IPS DF 19.7 (cell line): ENCODE measurements at regions not wholly inside any gene's neighbourhood (a gene's known extent, or its start where the extent isn't known, plus 50 kb on each side); places are given as distances from the start of the nearest gene placed in this dataset.
"Not testable (repeated sequence)": the region's sequence is repeated elsewhere in the genome, so short reads cannot be mapped to it uniquely, and the experiment has no call there.

Source experiments
- DNase-seq: peaks from one replicate; pipeline ENCODE4 v3.0.0-alpha.2; 2013; ENCODE audit warnings: low read depth, low spot score

DNA sequence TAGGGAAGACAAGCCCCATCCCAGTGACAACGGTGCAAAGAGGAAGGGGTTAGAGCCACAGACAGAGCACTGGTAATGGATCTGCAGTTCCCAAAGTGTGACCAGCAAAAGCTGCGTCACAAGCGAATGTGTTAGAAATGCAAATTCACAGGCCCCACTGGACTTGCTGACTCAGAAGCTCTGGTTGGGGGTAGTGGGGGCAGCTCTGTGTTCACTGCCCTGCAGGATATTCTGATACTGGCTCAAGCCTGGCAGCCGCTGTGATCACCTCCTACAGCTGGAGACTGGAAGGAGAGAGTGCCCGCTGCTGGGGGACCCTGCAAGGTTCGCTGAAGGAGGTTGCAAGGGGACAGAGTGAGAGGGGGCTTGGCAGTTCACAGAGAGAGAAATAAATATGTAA, 179.7 kb upstream of the CDH4 start:
- no peak for DNase-seq

DNA sequence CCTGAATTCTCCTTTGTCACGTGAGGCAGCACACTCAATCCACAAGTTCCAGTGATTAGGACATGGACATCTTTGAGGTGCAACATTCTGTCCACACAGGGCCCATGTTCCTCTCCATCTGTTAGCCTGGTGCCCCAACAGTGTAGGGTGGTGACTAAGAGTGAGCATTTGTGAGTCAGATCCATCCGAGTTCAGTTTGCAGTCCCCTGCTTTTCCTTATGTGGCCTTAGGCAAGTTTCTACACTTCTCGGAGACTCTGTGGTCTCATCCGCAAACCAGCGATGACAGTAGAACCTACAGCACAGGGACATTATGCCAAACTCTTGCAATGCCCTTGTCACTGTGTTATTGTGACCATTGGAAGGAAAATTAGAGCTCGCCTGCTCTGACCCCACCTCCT, 178.7 kb upstream of the CDH4 start:
- no peak for DNase-seq

DNA sequence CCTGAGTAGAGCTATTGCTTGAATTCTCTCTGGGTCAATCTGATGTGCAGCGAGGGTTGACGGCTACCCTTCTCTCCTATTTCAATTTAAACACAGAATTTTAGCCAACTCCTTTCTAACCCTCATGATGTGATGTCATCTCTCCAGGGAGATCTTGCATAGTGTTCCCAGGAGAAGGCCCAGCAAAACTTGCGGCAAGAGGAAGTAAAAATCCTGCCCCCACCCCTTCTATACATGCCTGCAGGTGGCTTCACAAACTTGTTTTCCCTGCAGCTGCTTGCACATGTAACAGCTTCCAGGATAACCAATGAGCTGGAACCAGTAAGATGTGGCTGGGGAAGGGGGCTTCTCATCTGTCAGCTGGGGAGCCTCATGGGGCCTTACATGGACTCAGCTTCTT, 169.3 kb upstream of the CDH4 start:
- no peak for DNase-seq

DNA sequence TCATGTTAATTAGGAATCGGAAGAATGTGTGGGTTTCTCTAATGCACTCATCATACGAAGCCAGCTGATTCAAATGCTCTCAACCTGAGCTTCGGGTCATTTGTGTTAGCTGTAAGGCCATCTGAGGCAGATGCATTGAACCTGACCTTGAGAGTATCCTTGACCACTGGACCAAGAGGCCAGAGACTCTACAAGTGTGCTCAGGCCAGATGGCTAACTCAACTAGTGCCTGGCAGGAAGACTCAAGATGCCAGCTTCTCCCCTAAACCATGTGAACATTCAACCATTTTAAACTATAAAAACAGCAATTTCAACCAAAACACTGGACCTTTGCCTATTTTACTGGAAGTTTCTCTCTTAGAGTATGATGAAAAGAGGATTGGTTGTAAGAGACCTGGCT, 168.6 kb upstream of the CDH4 start:
- DNase-seq: no peak

DNA sequence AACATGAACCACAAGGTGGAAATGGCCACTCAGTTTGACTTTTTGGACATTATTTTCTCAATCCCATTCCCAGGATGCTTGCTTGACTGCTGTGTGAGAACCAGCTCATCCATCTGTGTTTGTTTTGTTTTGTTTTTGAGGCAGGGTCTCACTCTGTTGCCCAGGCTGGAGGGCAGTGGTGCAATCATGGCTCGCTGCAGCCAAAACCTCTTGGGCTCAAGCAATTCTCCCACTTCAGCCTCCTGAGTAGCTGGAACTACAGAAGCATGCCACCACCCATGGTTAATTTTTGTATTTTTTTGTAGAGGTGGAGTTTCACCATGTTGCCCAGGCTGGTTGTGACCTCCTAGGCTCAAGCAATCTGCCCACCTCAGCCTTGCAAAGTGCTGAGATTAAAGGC, 166.0 kb upstream of the CDH4 start:
- DNase-seq: no peak

DNA sequence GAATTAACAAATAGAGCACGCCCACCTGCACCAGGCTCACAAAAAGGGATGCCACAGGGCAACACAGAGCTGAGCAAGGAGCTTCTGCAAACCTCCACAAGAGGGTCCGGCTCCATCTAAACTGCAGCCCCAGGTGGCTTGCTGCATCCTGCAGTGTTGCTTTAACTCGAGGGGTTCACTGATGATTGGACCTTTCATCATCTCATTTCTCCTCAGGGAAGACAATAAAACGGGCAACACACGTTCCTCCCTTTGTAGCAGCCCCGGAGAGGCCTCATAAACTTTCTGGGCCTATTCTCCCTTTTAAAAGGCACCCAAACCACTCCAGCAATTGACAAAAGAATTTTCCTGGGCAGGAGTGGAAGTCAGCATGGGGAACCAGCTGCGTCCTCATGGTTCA, 161.5 kb upstream of the CDH4 start:
- DNase-seq: no peak

DNA sequence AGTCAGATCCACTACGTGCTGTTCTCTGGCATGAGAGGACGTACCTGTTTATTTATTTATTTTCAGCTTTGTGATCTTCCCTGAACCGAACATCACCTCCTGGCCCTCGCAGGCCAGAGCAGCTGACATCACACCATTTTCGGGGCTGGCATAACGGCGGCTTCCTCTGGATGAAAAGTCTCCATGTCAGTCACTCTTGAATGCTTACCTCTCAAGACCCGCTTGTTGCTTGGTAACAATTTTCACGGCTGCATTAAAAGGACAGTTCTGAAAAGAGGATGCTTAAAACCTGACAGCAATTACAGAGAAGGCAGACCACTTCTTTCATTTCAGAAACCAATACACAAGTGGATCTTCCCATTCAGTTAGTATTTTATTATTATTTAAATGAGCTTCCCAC, 159.8 kb upstream of the CDH4 start:
- no peak for DNase-seq

DNA sequence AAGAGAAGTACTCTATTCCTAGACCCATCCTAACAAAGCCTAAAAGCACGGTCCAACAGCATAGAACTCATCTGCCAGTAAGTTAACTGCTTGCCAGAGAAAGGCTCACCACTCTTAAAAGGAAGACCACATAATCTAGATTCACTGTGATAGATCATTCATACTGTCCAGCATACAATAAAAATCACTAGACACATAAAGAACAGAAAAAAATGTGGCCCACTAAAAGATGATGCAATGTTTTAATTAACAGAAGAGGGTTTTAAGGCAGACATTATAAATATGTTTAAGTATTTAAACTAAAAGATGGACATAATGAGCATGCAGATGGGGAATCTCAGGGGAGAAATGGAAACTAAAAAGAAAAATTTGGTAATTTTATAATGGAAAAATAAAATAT, 157.5 kb upstream of the CDH4 start:
- DNase-seq: no peak

DNA sequence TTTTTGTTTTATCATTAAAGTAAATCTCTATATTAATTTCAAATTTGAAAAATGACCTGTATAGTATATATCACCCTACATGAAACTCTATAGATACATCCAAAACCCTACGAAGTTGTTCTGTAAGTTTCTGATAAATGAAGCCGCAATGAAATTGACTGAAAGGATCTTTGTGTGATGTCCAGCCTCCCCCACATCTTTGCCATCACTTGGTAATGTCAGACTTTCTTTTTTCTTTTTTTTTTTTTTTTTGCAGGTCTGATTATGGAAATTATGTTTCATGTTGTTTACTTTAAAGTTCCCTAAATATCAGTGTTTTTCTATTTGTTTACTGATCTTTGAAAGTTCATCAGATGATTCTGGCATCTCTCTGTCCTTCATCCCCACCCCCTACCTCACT, 155.6 kb upstream of the CDH4 start:
- DNase-seq: no peak

DNA sequence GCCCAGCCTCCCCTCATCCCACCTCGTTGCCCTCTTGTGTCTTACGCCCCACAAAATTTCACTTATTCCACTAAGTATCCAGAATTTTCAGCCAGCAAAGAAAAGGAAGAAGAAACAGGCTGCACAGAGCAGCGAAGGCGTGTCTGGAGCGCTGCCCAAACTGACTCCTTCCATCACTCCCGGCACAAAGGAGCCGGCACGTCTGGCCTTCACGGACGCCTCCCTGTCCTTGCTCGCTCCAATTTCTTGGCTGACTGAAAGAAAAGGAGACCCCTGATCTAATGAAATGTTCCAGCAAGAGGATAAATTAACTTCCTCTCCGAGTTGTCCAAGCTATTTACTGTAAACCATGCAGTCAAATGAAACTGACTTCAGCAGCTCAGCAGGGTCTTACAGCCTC, 152.3 kb upstream of the CDH4 start:
- no peak for DNase-seq

DNA sequence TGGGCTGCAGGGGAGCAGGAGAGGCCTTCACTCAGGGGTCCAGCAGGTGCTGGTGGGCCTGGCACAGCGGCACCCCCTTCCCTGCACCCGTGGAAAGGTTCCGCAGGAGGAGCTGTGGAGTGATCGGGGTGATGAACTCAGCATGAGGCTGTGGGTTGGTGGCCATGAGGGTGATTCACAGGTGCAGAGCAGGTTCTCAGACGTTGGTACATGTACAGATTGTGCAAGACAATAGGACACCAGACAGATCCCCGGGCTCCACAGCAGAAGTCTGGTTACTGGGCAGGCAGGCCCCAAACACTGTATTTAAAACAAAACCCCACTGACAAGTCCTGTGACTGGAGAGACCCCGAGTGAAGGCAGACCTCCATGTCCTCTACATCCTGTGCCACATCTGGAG, 151.6 kb upstream of the CDH4 start:
- DNase-seq: no peak

DNA sequence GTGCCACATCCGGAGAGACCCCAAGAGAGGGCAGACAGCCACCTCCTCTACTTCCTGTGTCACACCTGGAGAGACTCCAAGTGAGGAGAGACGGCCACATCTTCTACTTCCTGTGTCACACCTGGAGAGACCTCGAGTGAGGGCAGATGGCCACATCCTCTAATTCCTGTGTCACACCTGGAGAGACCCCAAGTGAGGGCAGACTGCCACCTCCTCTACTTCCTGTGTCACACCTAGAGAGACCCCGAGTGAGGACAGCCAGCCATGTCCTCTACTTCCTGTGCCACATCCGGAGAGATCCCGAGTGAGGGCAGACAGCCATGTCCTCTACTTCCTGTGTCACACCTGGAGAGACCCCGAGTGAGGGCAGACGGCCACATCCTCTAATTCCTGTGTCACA, 150.7 kb upstream of the CDH4 start:
- DNase-seq: not testable (repeated sequence)

DNA sequence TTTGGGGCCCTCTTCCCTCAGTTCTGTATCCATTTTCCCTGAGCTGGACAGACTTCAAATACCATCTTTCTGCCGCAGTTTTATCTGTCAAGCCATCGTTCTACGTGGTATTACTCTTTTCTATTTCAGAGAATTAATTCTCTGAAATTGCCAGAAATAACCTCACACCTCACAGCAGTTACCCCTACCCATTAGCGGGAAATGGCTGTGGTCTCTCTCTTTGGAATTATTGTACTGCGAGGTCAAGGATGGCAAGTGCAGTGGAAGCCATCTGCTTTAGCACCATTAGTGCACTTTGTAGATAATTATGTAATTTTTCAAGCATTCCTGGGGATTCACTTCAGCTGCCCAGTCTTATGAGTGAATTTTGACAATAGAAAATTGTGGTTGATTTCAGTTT, 147.8 kb upstream of the CDH4 start:
- DNase-seq: no peak

DNA sequence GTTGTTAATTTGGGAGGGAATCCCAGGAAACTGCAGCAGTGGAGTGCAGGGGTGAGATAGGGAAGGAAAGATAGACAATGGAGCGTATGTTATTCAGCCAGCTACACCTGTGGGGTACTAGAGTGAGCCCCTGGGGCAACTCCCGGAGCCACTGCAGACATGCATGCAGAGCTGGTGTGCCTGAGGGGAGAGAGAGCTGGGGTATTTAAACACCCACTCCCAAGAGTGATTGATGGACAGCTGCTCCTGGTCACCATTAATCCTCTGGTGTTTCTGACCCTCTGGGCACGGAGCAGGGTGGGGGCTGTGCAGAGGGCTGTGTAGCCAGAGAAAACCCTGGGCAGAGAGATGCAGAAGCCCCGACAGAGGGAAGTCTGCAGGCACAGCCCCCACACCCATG, 146.7 kb upstream of the CDH4 start:
- no peak for DNase-seq

DNA sequence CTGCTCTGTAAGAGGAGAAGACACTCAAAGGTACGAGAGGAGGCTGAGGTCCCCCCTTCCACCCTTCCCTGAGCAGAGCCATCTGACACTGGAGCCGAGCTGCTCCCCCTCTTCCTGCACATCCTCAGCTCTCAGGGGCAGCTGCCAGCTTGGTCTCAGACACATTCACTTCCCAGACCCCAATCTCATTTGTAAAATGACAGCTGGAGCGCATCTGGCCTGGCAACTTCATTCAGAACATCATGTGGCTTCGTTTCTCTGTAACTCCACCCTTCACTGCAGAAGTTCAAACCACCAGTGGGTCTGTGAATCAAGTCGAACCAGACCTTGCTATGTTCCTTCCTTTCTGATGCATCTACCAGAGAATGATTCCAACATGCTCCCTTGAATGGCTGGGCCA, 145.6 kb upstream of the CDH4 start:
- no peak for DNase-seq

DNA sequence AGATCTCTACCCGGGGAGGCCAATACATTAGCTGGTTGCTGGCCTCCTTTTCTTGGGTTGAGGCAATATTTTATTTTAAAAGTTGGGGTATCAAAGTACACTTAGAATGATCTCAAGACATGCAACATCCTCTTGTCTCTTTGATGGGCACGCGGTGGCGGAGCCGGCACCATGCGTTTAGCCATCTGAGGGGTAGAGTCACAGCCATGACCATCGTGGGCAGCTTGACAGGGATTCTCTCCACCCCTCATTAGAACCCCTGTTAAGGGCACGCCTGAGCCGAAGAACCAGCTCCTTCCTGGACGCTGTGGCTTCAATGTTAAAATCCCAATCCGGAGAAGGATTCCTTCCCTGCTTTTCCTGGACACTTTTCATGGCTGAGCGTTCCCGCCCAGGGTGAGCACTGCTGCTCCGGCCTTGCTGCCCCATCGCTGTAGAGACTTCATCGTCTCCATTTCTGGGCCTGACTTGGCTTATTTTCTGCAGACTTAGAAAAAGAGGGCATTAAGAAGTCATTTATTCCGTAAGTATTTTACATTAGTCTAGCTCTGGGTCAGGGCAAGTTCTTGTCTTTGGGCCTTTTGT, 142.7 kb upstream of the CDH4 start:
- no peak for DNase-seq

DNA sequence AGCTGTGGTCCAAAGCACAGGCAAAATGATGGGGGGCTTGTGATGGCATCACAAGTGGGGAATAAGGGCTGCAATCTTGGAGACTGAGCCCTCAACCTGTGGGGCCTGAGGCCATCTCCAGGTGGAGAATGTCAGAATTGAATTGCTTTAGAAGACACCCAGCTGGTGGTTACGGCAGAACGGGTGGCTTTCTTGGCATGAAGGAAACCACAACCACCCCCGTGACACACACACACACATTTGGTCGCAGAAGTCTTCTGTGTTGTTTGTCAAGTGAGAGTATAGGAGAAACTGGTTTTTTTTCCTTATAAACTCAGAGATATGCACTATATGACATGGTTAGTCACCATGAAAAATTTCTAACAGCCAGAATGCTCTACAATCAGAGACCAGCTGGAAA, 139.5 kb upstream of the CDH4 start:
- no peak for DNase-seq

DNA sequence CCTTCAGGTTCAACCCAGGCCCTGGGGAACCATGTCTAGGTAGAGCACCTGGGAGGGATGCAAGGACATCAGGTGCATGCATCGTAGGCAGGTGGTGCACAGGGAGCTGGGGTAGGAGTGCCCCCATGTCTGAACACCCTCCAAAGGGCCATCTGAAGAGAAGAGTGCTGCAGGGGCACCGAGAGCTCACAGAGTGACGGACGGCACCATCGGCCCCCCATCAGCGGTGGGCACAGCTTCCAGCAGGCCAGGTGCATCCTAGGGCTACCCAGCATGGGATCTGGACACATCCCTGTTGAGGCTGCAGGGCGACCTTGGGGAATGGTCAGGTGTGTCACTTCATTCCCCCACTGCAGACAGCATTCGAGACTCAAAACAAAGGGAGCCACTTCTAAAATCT, 138.3 kb upstream of the CDH4 start:
- no peak for DNase-seq

DNA sequence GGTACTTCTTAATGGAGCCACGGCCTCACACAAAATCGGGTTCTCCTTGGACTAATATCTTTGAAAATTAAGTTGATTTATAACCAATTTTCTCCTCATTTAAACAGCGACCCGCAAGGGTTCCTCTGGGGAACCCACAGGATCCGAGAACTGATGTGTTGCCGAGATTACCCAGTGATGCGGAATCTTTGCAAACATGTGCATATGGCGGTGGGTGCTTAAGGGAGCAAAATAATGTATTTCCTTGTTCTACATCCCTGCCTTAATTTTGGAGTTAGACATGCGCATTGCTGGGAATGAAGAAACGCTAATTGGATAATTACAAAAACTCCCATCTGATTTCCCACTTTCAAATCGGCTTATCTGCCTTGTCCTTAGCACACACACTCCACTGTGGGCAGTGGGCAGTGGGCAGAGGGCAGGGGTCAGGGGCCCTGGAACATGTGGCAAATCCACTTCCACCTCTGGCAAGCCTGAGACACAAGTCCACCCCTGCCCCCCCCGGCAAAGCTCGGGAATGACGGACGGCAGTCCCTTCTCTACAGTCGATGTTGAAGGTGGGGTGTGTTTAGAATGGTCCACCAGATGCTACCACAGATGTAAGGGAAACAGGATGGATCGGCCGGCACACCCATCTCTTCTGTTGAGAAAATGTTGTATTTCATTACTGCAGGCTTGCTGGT, 137.4 kb upstream of the CDH4 start:
- DNase-seq: no peak

DNA sequence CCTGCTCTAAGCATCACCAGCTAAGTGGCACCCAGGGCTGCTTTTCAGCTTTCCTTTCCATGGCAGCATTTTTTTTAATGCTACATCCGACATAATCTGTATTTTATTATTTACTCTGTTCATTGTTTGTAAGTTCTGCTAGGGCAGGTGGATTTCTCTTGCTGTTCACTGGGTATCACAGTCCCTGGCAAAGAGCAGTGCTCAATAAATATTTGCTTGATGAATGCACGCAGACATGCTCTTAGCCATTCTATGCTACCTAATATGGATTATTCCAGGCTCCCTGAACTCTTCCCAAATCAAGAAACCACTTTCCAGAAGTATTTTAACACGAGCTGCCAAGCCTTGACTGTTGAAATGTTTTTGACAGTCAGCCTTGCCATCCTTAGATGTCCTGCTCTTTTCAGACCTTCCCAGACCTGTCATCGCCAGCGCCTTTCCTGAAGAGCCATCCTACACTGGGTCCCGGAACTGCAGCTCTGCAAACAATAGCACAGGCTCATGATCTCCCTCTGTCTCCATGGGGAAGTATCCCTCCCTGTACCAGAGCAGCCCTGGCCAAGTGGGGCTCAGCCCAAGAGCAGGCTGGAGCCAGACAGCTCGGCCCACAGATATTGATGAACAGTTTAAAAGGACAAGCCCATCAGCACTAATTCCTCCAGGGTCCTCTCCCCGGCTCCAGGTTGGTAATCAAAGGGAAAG, 136.5 kb upstream of the CDH4 start:
- no peak for DNase-seq

DNA sequence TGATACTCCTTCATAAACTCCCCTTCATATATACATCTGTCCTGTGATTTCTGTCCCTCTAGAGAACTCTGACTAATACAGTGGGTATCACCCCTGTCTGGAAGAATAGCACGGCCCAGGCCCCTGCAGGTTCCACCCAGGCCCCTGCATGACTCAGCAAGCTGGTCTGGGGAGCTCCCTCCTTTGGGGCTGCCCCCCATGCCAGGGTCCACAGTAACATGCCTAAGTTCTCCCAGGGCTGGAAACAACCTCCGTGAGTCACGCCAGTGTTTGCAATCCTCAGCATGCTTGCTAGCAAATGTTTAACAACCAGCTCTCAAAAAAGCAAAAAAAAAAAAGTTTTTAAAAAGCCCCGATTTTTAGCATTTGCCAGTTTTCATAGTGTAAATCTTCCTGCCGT, 134.3 kb upstream of the CDH4 start:
- DNase-seq: no peak

DNA sequence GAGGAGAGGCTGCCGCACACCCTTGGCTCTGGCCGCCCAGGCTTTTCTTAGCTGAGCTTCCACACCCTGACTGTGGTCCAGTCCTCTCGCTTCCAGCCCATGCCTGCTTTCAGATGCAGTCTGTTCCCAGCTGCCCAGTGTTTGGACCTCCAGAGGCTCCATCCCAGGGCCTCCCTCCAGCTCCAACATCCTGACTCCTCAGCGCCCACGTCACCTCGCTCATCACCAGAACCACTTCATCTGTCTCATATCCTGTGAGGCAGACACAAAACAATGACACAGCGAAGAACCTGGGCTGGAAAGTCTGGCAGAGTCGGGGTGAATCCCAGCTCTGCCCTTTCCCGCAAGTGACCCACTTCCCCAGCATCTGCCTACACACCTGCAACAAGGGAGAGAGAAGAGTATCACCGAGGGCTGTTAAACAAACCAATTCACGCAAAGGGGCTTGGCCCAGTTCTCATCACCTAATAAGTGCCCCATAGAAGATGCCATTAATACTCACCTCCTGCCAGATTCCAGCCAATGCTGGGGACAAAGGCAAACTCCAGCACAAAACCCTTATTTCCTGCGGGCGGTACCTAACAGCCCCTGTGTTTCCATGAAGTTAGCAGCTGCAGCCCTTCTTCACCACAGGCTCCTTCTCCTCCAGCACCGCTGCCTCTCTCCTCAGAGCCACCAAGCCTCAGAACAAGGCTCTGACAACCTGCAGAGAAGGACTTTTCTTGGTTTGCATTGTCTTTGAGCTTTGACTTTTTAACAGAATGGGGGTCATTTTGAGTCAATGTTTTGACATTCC, 133.4 kb upstream of the CDH4 start:
- no peak for DNase-seq

DNA sequence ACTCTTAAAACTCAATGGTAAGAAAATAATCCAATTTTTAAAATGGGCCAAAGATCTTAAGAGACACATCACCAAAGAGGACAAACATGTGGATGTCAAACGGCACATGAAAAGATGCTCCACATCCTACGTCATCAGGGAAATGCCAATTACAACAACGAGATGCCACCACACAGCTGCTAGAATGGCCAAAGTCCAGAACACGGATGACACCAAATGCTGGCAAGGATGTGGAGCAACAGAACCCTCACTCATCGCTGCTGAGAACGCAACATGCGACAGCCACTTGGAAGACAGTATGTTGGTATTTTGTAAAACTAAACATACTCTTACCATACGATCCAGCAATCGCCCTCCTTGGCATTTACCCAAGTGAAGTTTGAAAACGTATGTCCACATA, 132.8 kb upstream of the CDH4 start:
- no peak for DNase-seq
